22Rv1 (cell line): ENCODE measurements at regions not wholly inside any gene's neighbourhood (a gene's known extent, or its start where the extent isn't known, plus 50 kb on each side); places are given as distances from the start of the nearest gene placed in this dataset.

Source experiments
- ZFX ChIP-seq: fragments of 450-650 bp; IDR thresholded peaks from 2 replicates; pipeline ENCODE4 v1.6.1; 2017; ENCODE audit warnings: antibody characterized with exemption, borderline replicate concordance
- TF ChIP-seq, protein P1 (sequence below): fragments of 450-650 bp; IDR thresholded peaks from 2 replicates; pipeline ENCODE4 v1.5.1; 2017; ENCODE audit warnings: mild to moderate bottlenecking

GRCh38 chr4:189834616-189835015 lies 106.1 kb upstream of the FRG1 start:
- TF ChIP-seq, protein P1, sequence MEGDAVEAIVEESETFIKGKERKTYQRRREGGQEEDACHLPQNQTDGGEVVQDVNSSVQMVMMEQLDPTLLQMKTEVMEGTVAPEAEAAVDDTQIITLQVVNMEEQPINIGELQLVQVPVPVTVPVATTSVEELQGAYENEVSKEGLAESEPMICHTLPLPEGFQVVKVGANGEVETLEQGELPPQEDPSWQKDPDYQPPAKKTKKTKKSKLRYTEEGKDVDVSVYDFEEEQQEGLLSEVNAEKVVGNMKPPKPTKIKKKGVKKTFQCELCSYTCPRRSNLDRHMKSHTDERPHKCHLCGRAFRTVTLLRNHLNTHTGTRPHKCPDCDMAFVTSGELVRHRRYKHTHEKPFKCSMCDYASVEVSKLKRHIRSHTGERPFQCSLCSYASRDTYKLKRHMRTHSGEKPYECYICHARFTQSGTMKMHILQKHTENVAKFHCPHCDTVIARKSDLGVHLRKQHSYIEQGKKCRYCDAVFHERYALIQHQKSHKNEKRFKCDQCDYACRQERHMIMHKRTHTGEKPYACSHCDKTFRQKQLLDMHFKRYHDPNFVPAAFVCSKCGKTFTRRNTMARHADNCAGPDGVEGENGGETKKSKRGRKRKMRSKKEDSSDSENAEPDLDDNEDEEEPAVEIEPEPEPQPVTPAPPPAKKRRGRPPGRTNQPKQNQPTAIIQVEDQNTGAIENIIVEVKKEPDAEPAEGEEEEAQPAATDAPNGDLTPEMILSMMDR, result no peak
- no peak for TF ChIP-seq ZFX
